Sciatic nerve (tissue), 2 donors: ENCODE measurements at regions not wholly inside any gene's neighbourhood (a gene's known extent, or its start where the extent isn't known, plus 50 kb on each side); places are given as distances from the start of the nearest gene placed in this dataset.

Experiments used
- ATAC-seq: fragments of 200-7000 bp; cut with Tn5 transposase; one replicate; pipeline ENCODE4 v1.9.1; 2020; ENCODE audit warnings: mild to moderate bottlenecking, moderate library complexity
- DNase-seq: peaks from one replicate; pipeline ENCODE4 v3.0.0-alpha.2; 2020; ENCODE audit warnings: low spot score
- intact Hi-C: fragments of 100-400 bp; cut with DNase I; formaldehyde crosslinking; loops from one replicate; pipeline ENCODE4 v1.14.2; 2022
- donor health status: DM: no; HTN: no; CAD: no.
- donor health status: DM: no; HTN: no; CAD: no.

DNA sequence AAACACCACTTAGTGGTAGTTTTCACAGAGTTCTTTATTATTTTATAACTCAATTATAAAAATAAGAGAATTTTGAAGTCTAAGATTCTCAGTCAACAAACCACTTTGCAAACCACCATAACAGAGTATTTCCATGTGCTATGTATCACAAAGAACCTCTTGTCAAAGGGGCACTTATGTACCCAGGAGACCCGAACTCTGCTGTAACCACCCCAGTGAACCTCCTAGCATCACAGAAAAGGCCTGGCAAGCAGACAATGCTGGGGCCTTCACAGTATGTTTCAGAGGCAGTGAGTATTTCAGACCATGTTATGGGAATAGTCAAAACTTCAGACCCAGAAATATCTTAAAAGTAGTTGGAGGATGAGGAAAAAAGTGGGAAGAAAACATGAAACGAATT lies 714.1 kb downstream of the EFNB2 start:
- peak; percentile 91 for ATAC-seq
- DNase-seq, result no peak
- intact Hi-C loops, result no loop called here

DNA sequence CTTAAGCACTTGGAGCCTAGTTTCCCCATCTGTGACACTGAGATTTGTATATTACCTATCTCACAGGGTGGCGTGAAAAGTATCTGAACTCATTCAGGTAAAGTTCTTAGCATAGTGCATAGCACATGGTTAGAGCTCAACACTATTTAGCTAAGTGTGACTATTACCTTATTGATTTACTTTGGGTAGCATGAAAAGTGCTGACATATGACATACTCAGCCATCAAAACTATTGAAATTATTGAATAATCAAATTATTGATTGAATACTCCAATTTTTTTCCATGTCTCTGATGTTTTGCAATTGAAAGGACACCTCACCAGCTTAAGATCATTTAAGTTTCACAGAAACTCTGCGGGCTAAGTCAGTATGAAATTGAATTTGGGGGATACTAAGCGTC lies 715.0 kb downstream of the EFNB2 start:
- intact Hi-C loops, result no loop called here
- DNase-seq (no peak), ATAC-seq (no peak)

DNA sequence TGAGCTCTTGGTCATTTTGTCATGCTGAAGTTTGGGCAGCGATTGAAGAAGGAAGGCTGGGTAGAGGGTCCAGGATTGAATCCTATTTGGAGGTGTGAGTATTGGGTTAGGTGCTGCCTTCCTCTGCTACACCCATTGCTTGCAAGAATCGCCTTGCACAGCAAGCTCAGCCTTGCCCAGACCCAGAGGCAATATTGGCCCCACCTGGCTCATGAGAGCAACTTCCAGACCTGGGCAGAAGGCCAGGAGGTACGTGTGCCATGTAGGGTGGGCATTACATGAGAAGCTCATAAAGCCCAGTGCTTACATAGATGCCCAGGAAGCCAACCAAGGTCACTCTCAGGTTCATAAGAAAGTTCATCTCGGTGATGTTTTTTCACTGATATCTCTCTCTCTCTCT lies 718.0 kb downstream of the EFNB2 start:
- DNase-seq (no peak), ATAC-seq (no peak)
- intact Hi-C loops, result no loop called here

DNA sequence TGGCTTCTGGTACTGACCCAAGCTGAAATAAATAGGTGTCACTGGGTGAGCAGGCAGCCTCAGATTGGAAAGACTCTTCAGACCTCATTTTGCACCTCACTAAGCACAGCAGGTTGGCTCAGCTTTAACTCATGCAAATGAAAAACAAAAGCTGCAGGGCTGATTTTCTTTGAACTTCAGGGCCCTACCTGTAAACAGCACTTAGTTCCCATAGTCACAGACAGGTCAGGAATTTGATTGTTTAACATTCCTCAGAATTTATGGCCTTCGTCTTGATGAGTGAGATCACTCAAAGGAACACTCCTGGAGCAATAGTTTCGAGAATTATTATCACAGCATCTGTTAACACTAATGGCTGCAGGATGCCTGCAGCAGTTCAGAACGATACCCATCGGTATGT lies 718.5 kb downstream of the EFNB2 start:
- intact Hi-C loops, result no loop called here
- DNase-seq (no peak), ATAC-seq (no peak)

DNA sequence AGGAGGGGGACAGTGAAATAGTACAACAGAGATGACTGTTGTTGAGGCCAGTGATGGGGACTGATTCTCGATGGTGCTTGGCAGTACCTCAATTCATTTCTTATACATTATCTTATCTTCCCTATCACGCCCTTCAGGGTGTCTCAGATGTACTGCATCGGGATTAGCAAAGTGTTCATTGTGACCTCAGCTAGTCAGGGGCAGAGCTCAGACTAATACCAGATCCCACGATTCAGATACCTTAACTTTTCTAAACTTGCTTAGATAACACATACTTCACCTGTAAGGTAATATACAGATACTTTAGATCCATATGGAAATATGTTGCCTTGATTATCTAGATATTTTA lies 720.6 kb downstream of the EFNB2 start:
- ATAC-seq, result no peak
- intact Hi-C loops, result no loop called here
- no peak for DNase-seq

DNA sequence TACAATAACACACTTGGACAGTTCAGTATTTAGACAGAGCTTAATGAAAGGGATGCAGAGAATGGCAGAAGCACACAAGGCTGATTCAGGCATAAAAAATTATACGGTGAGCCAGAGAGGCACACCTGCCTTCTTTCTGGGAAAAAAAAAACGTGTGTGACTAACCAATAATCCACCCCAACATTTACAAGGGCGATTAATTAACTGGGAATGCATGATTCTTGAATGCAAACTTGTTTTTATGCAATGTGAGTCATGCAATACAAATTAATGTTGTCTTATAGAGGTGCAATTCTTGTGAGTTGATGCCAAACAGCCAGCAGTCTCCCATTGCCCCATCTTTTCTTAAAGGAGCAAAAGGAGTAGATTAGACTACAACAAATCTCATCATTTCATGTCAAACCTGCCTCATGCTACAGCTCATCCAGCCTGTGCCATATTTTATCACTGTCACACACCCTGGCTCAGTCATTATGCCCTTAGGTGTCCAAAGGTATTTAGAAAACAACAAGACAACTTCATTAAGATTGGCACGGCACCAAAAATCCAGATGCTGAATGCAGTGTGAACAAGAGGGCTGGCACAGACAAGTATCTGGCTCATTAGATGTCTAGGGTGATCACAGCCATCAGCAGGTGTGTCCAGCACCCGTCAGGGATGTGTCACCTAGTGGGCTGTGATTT lies 721.1 kb downstream of the EFNB2 start:
- ATAC-seq, result no peak
- DNase-seq, result no peak
- intact Hi-C loops, result no loop called here

DNA sequence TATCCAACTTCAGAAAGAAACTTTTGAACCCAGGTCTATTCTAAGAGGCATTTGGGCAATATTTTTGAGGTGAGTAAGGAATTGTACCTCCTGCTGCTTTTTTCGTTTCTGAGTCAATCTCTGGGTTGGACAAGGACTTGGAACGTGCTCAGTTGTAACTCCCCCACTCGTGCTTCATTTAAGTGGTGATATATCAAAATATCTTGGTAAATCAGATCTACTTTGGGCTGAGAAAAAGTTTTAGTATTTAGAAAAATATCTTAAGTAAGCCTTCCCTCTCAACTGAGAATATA lies 728.9 kb downstream of the EFNB2 start:
- ATAC-seq (no peak), DNase-seq (no peak)
- intact Hi-C loops, result no loop called here

DNA sequence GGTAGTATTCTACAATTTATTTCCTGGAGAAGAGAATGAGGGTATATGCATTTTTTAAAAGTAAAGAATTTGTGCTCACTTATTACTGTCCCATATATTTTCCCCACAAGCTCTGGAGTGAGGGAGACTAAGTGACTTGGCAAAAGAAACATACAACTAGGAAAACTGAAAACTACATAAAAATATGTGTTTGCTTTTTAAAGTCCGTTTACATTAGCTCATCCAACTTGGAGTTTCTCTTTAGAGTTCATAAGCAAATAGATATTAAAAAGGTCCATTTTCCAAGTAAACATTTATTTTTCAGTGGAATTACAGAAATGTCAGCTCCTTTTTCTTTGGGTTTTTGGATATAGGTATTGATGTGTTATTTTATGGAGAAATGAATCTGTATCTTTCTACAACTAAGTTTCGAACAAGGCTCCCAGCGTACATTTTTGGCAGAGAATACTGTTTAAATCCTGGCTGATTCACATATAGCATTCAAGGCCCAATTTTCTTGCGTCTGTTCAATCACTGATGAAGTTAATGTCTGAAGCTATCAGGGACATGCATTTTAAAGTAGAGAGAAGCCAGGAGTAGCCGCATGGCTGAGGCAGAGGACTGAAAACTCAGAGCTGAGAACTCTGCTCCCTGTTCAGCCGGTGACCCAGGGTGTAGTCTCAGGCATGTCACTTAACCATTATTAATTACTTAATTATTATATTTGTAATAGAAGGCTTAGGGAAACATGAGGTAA lies 729.4 kb downstream of the EFNB2 start:
- ATAC-seq (no peak), DNase-seq (no peak)
- intact Hi-C loops, result no loop called here

DNA sequence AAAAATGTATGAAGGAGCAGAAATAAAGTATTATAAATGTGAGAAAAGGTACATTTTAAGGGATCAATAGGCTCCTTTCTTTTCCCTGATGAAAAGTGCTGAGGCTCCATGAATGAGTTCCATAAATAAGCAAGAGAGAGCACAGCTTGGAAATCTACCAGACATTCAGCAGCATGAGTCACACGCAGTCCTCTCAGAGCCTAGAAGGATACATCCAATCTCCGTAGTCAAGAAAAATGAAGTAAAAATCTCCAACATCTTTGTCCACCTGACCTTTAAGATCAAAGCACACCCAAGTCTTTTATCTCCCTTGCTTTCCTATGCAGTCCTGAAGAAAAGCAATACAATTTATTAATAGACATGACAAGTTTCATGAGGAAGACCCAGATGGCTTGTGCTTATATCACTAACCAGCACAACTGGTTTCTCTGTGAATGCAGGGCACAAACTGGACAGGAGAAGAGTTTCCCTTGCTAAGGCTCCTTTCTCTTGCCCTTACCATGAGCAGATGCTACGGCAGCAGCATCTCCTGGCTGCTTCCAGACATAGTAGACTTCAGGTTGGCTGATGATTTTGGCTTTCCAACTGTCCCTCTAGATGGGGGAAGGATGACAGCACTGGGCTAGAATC lies 730.8 kb downstream of the EFNB2 start:
- DNase-seq (no peak), ATAC-seq (no peak)
- intact Hi-C loops, result no loop called here

DNA sequence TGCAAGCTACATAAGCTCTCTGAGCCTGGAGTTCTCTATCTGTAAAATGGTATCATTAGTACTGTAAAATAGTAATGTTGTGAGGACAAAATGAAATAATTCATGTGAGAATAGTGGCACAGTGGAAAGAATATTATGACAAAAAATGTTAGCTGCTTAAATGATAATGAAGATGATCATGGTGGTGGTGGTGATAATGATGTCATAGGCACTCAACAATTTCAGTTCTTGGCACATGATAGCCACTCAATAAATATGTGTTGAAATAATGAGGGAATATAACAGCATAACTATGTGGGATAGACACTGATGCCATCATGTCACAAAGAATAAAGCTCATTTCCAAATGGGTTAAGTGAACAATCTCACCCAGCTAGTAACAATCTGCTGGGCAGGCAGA lies 736.3 kb downstream of the EFNB2 start:
- DNase-seq (no peak), ATAC-seq (no peak)
- intact Hi-C loops, result no loop called here

DNA sequence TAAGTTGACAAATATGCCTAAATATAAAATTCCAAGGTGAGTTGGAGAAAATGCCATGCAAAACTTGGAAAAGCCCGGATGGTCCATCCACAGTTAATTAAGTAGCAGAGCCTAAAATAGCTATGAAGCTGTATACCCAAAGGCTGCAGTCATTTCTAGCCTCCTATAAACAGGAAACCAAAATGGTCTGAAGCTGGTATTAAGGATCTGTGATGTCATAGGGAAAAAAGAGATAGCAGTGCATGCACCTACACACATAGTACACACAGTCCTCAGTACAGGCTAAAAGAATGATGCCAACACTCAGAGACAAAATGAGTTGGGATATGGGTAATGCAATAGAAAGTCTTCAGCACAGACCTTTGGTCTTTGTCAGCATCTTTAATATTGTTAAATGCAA lies 736.9 kb downstream of the EFNB2 start:
- DNase-seq (no peak), ATAC-seq (no peak)
- intact Hi-C loops, result no loop called here

DNA sequence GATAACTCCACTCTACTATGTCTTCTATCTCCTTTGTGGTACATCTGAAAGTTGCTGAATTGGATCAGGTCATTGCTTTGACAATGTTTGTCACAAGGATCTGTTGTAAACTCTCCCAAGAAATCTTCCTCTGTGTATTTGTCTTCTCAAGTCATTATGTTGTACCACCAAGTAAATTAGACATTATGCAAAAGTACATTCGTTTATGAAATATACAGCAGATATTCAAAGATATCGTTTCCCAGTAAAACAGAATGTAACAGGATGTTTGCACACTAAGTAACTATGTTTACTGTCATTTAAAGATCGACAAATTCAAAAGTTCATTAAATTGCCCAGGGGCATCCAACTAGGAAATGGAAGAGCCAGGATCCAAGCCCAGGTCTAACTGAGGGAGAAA lies 739.4 kb downstream of the EFNB2 start:
- intact Hi-C loops, result no loop called here
- DNase-seq (no peak), ATAC-seq (no peak)

DNA sequence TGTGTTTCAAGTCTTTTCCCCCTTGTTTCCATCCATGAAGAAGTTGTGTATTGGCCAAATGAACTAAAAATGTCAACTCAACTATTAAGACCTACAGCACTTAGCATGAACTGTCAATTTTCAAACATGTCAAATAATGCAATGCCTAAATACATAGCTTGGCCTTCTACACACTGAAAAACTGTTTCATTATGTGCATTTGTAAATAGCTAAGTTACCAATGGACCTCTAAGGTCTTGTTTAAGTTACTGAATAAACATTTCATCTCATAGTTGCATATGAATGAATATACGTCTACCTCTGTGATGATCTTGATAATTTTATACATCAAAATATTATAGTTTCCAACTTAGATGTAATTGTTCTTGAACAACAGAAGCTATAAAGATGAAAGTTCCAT lies 744.5 kb downstream of the EFNB2 start:
- ATAC-seq (no peak), DNase-seq (no peak)
- intact Hi-C loops, result no loop called here

DNA sequence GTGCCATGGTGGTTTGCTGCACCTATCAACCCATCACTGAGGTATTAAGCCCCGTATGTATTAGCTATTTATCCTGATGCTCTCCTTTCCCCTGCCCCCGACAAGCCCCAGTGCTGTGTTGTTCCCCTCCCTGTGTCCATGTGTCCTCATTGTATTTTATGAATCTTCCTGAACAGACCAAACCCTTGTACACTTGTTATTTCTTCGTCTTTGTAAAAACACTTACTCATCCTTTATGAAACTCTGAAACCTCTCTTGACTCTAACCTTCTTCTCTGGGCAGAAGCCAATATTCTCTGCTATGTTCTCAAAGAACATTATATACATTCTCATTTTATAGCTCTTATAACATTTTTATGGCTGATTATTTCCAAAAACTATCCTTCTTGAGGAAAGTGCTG lies 746.9 kb downstream of the EFNB2 start:
- ATAC-seq, result no peak
- intact Hi-C loops, result no loop called here
- no peak for DNase-seq

DNA sequence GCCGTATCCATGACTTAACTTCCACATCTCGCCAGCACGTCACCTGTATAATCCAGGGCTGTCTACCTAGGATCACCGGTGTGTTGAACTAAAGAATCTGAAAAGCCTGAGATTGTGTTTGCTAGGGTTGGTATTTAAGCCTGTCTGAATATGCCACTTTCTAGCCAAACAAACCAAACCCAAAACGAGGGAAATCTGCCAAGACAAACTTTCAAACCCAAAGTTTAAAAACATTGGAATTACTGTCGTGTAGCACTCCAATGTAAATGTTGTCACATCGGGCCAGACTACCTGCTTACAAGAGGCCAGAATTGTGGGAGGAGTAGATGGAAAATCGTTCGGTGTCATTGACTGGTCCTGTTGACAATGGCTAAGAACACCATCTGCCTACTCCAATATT lies 747.8 kb downstream of the EFNB2 start:
- DNase-seq, result no peak
- ATAC-seq, result no peak
- intact Hi-C loops, result no loop called here

DNA sequence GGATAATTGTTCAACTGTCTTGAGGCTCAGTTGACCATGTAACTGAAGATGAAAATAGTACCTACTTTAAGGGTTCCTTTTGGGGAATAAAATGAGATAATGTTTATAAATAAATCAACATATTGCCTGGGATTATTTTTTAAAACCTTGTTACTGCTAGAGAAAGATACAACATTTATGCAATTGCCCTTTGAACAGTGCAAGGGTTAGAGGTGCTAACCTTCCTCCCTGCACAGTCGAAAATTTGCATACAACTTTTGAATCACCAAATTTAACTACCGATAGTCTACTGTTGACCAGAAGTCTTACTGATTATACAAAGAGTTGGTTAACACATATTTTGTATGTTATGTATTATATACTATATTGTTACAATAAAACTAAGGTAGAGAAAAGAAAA lies 750.0 kb downstream of the EFNB2 start:
- intact Hi-C loops, result no loop called here

DNA sequence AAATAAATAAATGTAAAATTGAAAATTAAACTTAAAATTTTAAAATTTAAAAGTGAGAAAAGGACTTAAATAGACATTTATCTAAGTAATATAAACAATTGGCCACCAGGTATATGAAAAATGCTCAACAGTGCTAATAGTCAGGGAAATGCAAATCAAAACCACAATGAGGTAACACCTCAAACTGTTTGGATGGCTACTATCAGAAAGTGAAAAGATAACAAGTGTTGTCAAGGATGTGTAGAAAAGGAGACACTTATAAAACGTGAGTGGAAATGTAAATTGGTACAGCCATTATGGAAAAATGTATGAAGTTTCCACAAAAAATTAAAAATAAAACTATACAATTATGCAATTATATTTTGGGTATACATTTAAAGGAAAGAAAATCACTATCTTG lies 752.2 kb downstream of the EFNB2 start:
- DNase-seq (no peak), ATAC-seq (no peak)
- intact Hi-C loops, result no loop called here

More for the DNA sequence above, 750.0 kb downstream of the EFNB2 start:
- DNase-seq (no peak), ATAC-seq (no peak)

DNA sequence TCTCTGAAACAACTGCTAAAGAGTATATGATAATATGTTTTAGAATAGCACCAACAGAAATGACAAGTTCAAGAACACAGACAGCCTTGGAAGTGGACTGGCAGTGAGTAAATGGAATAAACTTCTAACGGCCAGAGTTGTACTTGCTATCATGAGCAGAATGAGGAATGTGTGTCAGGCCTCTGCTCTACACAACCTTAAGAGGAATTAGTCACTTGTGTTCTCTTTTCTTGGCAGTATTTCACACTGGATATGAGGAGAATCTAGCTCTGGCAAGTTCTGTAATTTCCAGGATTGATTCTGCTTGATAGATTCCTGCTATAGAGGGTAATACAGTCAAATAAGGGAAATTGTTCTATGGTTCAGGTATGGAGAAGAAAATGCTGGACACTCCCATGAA lies 757.3 kb downstream of the EFNB2 start:
- intact Hi-C loops, result loop anchor here (5.0 kb wide), 1 partner anchor 796 kb away; no protein-coding TSS in a partner anchor
- DNase-seq, result no peak
- no peak for ATAC-seq

DNA sequence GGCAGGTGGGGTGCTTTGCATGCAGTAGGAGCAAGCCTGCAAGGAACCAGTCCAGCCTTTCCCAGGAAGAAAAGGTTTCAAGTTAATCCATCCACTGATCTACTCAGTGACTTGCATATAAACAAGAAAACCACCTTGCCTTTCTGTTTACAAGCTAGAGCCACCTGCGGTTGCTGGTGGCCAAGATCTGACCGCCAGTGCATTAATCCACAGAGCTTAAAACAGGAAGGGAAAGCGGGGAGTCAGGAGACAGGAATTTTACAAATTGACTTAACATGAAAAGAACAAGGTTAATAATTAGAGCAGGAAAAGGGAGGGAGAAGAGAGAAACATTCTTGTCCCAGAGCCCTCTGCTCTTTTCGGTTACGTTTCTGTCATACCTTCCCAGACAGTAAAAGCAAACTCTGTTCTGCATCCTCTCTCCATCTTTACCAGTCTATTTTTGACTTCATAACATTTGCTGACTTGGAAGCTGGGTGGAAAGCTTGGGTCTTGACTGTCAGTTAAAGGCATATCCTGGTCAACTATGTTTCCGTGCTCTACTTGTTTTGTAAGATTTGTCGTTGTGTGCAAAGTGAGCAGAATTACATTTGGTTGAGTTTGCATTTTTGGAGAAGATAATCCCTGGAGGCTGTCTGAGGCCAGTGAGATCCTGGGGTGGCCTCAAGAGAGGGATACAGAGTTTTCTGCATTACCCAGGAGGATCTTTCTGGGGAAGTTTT lies 760.6 kb downstream of the EFNB2 start:
- ATAC-seq (no peak), DNase-seq (no peak)
- intact Hi-C loops, result loop anchor here (5.0 kb wide), 1 partner anchor 793 kb away; no protein-coding TSS in a partner anchor

DNA sequence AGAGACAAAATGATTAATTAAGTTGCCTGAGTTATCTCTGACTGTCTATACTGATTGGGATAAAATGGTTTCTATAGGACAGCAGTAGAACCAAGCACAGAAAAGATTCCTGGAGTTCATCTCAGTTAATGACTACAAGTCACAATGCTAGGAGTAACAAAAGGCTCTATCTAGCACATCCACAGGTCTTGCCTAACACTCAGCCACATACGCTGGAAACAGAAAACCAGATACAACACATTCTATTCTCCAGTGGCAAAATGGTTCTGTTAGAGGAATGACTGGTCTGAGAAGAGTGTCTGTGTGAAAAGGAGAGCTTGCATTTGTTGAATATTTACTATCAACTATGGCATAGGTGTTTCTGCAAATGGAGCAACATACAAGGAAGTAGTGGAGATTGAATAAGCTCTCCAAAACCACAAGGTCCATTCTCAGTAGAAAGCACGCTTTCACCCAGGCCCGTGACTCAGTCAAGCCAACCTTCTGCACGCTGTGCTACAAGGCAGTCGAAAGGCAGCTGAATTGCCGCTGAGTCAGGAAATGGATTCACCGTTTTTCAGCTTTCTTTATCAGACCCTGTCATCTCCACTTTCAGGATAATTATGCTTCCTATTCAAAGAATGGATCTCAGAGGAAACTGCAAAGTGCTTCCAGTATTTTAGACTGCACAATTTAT lies 761.5 kb downstream of the EFNB2 start:
- intact Hi-C loops, result no loop called here
- ATAC-seq (no peak), DNase-seq (no peak)
